Choroid plexus epithelial cell (primary cell): ENCODE measurements at regions not wholly inside any gene's neighbourhood (a gene's known extent, or its start where the extent isn't known, plus 50 kb on each side); places are given as distances from the start of the nearest gene placed in this dataset.

Source experiments
- DNase-seq: peaks from one replicate; pipeline ENCODE4 v3.0.0-alpha.2; 2010; ENCODE audit warnings: low read depth
- H3K4me3 ChIP-seq: 2 replicates; pipeline ENCODE4 v1.5.1; 2011; ENCODE audit warnings: low read depth, mild to moderate bottlenecking, control low read depth, low read length, moderate library complexity
- TF ChIP-seq, protein P1 (sequence below): conservative IDR thresholded peaks from 2 replicates; pipeline ENCODE4 v1.5.1; 2011; ENCODE audit warnings: low read depth, mild to moderate bottlenecking, control low read depth, inconsistent platforms, low read length, moderate library complexity

DNA sequence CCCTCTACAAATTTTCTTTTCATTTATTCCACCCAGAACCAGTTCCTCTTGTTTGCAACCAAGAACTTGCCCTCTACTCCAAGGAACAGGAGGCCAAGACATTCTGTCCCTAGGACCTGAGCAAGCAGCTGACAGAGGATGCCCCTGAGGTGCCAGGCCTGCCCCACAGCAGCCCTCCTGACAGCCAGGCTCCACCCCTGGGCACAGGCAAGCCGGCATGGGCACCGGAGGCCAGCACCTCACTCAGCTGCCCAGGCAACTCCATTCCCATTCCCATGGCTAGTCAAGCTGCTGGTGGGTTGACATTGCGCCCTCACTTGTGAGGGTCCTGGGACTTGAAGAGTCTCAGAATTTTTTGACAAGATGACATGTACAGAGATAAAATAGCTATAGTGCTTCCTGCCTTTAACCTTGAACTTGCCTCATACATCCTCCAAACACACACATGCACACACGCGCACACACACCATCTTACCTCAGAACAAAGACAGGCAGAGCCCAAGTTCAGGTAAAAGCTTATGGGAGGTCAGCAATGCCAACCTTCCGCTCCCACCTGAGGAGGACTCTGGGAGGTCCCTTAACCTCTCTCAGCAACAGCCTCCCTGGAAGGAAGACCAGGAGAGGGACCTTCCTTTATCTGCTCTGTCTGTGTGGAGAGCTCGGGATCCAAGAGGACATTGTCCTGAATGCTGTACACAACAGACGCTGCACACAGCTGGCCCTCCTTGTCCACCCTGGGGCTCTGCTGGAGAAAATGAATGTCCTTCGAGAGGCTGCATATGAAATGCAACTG lies 620.9 kb upstream of the CADM1 start:
- H3K4me3 ChIP-seq = no peak overlapping the region
- TF ChIP-seq, protein P1, sequence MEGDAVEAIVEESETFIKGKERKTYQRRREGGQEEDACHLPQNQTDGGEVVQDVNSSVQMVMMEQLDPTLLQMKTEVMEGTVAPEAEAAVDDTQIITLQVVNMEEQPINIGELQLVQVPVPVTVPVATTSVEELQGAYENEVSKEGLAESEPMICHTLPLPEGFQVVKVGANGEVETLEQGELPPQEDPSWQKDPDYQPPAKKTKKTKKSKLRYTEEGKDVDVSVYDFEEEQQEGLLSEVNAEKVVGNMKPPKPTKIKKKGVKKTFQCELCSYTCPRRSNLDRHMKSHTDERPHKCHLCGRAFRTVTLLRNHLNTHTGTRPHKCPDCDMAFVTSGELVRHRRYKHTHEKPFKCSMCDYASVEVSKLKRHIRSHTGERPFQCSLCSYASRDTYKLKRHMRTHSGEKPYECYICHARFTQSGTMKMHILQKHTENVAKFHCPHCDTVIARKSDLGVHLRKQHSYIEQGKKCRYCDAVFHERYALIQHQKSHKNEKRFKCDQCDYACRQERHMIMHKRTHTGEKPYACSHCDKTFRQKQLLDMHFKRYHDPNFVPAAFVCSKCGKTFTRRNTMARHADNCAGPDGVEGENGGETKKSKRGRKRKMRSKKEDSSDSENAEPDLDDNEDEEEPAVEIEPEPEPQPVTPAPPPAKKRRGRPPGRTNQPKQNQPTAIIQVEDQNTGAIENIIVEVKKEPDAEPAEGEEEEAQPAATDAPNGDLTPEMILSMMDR = no peak
- no peak for DNase-seq

GRCh38 chr11:116123739-116124138 lies 619.5 kb upstream of the CADM1 start:
- no peak for DNase-seq
- TF ChIP-seq, protein P1 = no peak
- no peak overlapping the region for H3K4me3 ChIP-seq

- DNase-seq = no peak
- TF ChIP-seq, protein P1 = no peak
- H3K4me3 ChIP-seq = no peak overlapping the region
Measured at GRCh38 chr11:116122697-116123472, 618.7 kb upstream of the CADM1 start.

- no peak for DNase-seq
- TF ChIP-seq, protein P1 = no peak
Measured at GRCh38 chr11:116119158-116119557, 614.9 kb upstream of the CADM1 start.

DNA sequence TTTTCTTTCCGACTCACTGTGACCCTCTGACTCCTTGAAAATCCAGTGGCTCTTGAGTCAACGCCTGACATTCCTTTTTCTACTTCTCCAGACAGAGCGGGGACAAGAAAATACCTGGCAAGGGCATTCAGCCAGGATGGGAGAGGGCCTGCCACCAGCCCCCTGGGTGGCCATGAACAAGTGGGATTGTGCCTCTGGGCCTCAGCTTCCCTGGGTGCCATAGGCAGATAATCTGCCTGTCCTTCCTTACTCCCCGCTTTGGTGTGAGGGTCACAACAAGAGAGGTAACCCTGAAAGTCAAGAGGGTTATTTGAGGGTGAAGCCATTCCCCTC lies 613.9 kb upstream of the CADM1 start:
- H3K4me3 ChIP-seq = no peak overlapping the region
- no peak for DNase-seq
- TF ChIP-seq, protein P1 = no peak

More at GRCh38 chr11:116119158-116119557, 614.9 kb upstream of the CADM1 start:
- H3K4me3 ChIP-seq = no peak overlapping the region

DNA sequence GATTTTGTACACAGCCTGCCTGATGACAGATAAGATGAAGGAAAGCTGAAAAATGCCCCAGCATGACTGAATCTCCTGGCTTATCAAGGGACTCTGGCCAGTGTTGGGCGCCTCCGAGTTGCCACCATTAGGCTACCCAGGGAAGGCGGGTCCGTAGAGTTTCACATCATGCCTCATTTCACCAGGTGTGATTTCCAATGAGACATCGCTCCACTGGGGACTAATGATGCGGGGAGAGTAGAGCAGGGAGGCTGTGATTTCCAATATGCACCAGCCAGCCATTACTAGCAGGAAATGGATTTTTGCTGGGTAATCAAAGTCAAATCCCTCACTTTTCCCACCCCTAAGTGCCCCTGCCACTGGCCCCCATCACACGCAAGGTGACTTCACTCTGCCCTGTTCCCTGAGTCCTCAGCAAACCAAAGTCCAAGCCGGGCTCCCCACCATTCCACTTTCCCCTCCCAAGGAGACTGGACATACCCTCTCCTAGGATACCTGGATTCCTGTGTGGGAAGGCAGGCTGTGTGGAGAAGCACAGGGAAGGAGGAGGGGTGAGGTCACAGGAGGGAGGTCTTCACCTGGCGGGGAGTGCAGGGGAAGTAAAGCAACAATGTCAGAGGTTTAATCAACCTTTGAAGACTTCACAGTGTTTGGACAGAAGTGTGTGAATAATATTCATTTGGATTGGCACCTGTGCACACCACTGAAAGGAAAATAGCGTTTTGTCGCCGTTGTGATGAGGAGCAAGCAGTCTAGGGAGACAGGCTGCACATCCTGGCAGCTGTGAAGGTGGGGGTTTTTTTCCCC lies 613.3 kb upstream of the CADM1 start:
- no peak for DNase-seq
- H3K4me3 ChIP-seq = no peak overlapping the region
- TF ChIP-seq, protein P1 = no peak
